WI38 (cell line): ENCODE measurements at regions not wholly inside any gene's neighbourhood (a gene's known extent, or its start where the extent isn't known, plus 50 kb on each side); places are given as distances from the start of the nearest gene placed in this dataset.

ENCODE experiments used
- H3K4me3 ChIP-seq: 2 replicates; pipeline ENCODE4 v1.5.1; 2011; ENCODE audit warnings: low read depth, mild to moderate bottlenecking, control low read depth, low read length
- TF ChIP-seq, protein P1 (sequence below): IDR thresholded peaks from 2 replicates; pipeline ENCODE4 v1.5.1; 2012; ENCODE audit warnings: low read depth, mild to moderate bottlenecking, control low read depth, low read length

DNA sequence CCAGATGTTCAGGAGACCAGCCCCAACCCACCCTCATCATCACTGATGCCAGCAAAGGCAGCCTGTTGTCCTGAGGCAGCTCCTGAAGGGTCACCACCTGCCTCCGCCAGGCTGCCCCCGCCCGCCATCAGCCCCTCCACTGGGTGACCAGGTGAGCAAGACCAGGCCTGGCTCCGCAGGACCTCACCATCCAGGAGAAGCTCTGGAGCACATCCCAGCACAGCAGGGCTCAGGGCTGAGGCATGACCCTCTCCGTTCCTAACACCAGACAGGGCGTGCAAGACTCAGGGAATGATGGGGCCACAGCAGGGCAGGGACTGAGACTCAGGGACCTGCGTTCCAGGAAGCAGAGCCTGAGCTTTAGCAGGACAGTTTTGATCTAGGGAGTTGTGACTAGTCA, 218.8 kb upstream of the RAB6C start:
- TF ChIP-seq, protein P1, sequence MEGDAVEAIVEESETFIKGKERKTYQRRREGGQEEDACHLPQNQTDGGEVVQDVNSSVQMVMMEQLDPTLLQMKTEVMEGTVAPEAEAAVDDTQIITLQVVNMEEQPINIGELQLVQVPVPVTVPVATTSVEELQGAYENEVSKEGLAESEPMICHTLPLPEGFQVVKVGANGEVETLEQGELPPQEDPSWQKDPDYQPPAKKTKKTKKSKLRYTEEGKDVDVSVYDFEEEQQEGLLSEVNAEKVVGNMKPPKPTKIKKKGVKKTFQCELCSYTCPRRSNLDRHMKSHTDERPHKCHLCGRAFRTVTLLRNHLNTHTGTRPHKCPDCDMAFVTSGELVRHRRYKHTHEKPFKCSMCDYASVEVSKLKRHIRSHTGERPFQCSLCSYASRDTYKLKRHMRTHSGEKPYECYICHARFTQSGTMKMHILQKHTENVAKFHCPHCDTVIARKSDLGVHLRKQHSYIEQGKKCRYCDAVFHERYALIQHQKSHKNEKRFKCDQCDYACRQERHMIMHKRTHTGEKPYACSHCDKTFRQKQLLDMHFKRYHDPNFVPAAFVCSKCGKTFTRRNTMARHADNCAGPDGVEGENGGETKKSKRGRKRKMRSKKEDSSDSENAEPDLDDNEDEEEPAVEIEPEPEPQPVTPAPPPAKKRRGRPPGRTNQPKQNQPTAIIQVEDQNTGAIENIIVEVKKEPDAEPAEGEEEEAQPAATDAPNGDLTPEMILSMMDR, result no peak
- no peak overlapping the region for H3K4me3 ChIP-seq

DNA sequence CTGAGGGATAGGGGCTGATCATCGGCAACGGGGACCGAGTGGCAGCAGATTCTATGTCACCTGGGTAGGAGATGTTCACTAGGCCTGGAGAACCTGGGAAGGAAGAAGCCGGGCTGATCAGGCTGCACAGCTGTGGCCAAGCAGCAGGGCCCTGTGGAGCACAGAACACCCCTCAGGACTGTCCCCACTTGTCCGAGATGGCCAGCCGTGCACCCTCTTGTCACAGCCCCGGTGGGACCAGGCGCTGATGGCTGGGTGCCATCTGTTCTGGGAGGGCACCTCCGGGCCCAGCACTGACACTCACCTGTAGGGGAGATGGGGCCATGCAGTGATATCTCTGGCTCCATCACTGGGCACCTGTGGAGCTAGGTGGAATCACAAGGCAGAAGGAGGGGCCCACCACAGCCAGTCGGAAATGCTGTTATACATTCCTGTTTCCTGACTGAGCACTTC, 217.9 kb upstream of the RAB6C start:
- TF ChIP-seq, protein P1, result no peak
- H3K4me3 ChIP-seq, result no peak overlapping the region

DNA sequence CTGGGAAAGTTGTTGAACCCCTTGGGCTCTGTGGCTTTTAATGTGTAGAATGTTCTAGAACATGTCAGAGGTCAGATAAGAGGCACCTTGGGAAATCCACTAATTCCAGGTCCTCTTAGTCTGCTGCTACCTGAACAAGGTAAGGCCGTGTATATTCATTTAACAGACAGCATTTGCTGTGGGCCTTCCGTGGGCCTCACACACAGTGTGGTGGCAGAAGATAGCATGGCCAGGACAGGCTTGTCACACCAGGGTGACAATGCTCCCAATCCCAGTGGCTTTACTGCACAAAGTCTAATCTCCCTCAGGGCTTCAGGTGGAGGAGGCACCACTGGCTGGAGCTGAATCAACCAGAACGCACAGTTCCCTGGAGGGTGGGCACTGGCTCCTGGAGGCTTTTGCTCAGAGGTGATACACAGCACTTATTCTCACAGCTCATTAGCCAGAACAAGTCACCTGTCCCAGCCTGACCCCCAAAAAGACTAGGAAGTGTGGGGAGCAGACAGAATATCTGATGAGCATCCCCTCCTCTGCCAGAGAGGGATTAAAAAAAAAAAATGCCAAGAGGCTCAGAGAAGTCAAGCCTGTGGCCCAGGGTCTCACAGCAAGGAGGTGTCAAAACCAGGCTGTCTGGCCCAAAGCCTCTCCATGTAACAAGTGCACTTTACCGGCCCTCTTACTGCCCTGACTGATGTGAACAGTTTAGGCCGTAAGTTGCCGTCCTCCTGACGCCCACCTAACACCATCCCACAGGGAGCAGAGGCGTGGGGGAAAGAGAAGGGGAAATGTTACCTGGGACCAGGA, 216.9 kb upstream of the RAB6C start:
- H3K4me3 ChIP-seq, result no peak overlapping the region
- TF ChIP-seq, protein P1, result no peak

DNA sequence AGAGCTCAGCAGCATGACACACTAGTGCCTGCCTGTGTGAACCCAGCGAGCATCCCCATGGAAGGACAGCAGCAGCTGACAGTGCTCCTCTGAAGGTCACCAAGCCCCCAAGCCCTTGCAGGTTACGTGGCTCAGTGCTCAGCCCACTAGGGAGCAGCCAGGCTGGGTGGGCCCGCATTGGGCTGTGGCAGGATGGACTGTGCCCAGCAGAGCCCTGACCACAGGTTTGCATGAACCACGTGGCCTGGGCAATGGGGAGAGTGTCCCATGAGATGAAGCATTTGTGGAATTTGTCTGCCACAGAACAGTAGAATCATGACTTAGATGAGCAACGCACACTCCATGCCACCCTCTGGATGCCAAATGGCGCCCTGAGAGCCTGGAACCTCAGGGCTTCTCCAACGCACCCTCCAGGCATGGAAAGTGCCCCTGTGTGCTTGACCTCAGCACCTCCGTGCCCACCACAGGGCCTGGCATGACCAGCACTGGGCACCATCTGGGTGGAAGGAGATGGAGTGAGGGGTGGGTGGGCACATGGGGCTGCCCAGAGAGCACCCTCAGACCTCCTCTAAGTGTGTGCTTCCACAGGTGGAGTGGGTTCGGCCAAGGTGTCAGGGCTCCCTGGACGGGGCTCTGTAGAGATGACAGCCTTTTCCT, 216.1 kb upstream of the RAB6C start:
- no peak overlapping the region for H3K4me3 ChIP-seq
- TF ChIP-seq, protein P1, result no peak

DNA sequence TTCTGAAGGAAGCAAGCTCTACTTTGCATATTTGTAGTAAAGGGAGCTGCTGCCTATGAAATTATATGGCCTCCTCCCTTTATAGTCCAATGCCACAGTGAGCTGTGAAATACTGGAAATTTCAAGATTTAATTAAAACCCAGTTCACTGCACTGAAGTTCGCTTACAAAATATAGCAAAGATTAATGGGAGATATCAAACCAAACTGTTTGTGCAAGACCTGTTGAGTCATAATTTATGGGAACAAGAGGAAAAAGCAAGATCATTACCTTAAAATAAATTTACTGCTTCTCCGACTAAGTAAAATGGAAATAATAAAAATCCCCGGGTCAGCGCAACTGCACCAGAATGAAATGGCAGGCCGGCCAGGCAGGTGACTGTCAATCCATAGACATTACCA, 215.5 kb upstream of the RAB6C start:
- TF ChIP-seq, protein P1, result no peak
- H3K4me3 ChIP-seq, result no peak overlapping the region

DNA sequence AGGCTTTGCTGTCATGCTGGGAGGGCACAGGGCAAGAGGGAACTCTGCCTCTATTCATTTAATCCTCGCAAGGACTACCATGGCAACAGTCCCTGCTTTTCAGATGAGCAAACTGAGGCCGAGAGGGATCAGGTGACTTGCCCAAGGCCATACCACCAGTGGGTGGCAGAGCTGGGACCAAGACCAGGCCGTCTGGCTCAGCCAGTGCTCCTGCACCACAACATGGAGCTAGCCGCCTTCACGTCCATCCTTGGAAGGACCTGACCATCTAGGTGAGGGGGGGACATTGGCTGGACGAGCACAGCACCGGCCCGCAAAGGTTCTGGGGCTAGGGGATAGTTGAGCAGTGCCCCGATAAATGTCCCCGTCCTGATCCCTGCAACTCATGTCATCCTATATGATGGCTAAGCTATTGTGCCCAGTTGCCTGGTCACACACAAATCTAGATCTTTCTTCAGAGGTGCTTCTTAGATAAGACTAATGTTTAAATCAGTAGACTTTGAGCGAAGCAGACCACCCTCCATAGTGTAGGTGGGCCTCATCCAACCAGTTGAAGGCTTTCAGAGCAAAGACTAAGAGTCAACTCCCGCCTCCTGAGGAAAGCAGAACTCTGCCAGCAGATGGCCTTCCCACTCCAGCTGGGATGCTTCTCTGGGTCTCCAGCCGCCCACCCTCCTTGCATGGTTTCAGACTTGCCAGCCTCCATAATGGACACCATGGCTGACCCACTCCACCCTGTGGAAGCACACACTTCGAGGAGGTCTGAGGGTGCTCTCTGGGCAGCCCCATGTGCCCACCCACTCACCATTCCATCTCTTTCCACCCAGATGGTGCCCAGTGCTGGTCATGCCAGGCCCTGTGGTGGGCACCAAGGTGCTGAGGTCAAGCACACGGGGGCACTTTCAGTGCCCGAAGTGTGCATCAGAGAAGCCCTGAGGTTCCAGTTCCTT, 214.8 kb upstream of the RAB6C start:
- no peak overlapping the region for H3K4me3 ChIP-seq
- TF ChIP-seq, protein P1, result no peak
